ENCODE measurements at regions not wholly inside any gene's neighbourhood (a gene's known extent, or its start where the extent isn't known, plus 50 kb on each side); places are given as distances from the start of the nearest gene placed in this dataset.

DNA sequence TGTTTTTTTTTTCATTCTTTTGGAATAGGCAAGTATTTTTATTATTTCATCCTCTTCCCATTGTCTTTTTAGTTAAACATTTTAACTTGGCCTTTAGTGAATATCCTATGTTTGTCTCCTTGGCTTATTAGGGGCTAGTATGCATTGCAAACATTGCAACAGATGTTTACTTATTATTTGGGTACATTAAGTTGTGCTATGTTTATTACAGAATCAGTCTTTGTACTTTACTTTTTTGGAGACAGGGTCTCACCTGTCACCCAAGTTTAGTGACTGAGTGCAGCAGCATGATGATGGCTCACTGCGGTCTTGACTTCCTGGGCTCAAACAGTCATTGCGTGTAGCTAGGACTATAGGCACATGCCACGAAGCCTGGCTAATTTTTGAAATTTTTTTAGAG lies 51.1 kb upstream of the NUDT6 start:
- Histone ChIP-seq H3K36me3 (ENCODE audit: control insufficient read depth, insufficient read depth, low read length) (no peaks in the 10 kb centered on the region), H3K79me2 (no peaks in the 10 kb centered on the region), H3K9me3 (ENCODE audit: control insufficient read depth, low read length) (no peaks in the 10 kb centered on the region), H3K4me2 (ENCODE audit: low read length) (no peak overlapping the region), H3K27me3 (ENCODE audit: control insufficient read depth, insufficient read depth, low read length) (no peaks in the 10 kb centered on the region), H3K4me3 (ENCODE audit: low read depth, low read length) (no peak overlapping the region), H3K4me1 (no peaks in the 10 kb centered on the region), H2AFZ (no peak overlapping the region), H3K27ac (no peak overlapping the region), H3K9ac (no peak overlapping the region)
- TF ChIP-seq CTCF (IDR thresholded peaks at IDR 0.05): no peak

GRCh38 chr4:122976111-122976510 lies 53.7 kb upstream of the NUDT6 start:
- H3K4me3 ChIP-seq (ENCODE audit: low read depth, low read length): no peak overlapping the region

GRCh38 chr4:122977103-122977502 lies 54.7 kb upstream of the NUDT6 start:
- no peaks in the 10 kb centered on the region for H3K27me3 ChIP-seq (ENCODE audit: control insufficient read depth, insufficient read depth, low read length)
- no peak overlapping the region for H3K27ac ChIP-seq
- H3K4me3 ChIP-seq (ENCODE audit: low read depth, low read length): no peak overlapping the region
- H3K4me2 ChIP-seq (ENCODE audit: low read length): no peak overlapping the region
- H3K9ac ChIP-seq: no peak overlapping the region
- no peaks in the 10 kb centered on the region for H3K9me3 ChIP-seq (ENCODE audit: control insufficient read depth, low read length)
- H3K36me3 ChIP-seq (ENCODE audit: control insufficient read depth, insufficient read depth, low read length): peaks cover 2% of the 10 kb centered on the region
- H2AFZ ChIP-seq: no peak overlapping the region
- no peak for TF ChIP-seq CTCF (IDR thresholded peaks at IDR 0.05)
- H3K4me1 ChIP-seq: no peaks in the 10 kb centered on the region
- no peaks in the 10 kb centered on the region for H3K79me2 ChIP-seq

More at GRCh38 chr4:122976111-122976510, 53.7 kb upstream of the NUDT6 start:
- Histone ChIP-seq H3K27ac (no peak overlapping the region), H3K36me3 (ENCODE audit: control insufficient read depth, insufficient read depth, low read length) (peaks cover 2% of the 10 kb centered on the region), H3K4me1 (no peaks in the 10 kb centered on the region), H3K9ac (no peak overlapping the region), H3K9me3 (ENCODE audit: control insufficient read depth, low read length) (no peaks in the 10 kb centered on the region), H2AFZ (no peak overlapping the region), H3K27me3 (ENCODE audit: control insufficient read depth, insufficient read depth, low read length) (no peaks in the 10 kb centered on the region), H3K4me2 (ENCODE audit: low read length) (no peak overlapping the region), H3K79me2 (no peaks in the 10 kb centered on the region)
- TF ChIP-seq CTCF (IDR thresholded peaks at IDR 0.05): no peak

- H3K4me1 ChIP-seq: no peaks in the 10 kb centered on the region
- no peaks in the 10 kb centered on the region for H3K79me2 ChIP-seq
- no peaks in the 10 kb centered on the region for H3K27me3 ChIP-seq (ENCODE audit: control insufficient read depth, insufficient read depth, low read length)
- no peak overlapping the region for H2AFZ ChIP-seq
- H3K27ac ChIP-seq: no peak overlapping the region
- no peak overlapping the region for H3K4me2 ChIP-seq (ENCODE audit: low read length)
- no peak overlapping the region for H3K9ac ChIP-seq
- H3K4me3 ChIP-seq (ENCODE audit: low read depth, low read length): no peak overlapping the region
- H3K9me3 ChIP-seq (ENCODE audit: control insufficient read depth, low read length): no peaks in the 10 kb centered on the region
- no peak for TF ChIP-seq CTCF (IDR thresholded peaks at IDR 0.05)
- peaks cover 2% of the 10 kb centered on the region for H3K36me3 ChIP-seq (ENCODE audit: control insufficient read depth, insufficient read depth, low read length)
Observed at GRCh38 chr4:122978109-122978508, 55.7 kb upstream of the NUDT6 start.

- no peak overlapping the region for H3K4me2 ChIP-seq (ENCODE audit: low read length)
- no peak overlapping the region for H3K27ac ChIP-seq
- no peak for TF ChIP-seq CTCF (IDR thresholded peaks at IDR 0.05)
- H3K4me3 ChIP-seq (ENCODE audit: low read depth, low read length): no peak overlapping the region
- H2AFZ ChIP-seq: no peak overlapping the region
- H3K36me3 ChIP-seq (ENCODE audit: control insufficient read depth, insufficient read depth, low read length): peaks cover 2% of the 10 kb centered on the region
- no peaks in the 10 kb centered on the region for H3K4me1 ChIP-seq
- no peaks in the 10 kb centered on the region for H3K27me3 ChIP-seq (ENCODE audit: control insufficient read depth, insufficient read depth, low read length)
- H3K79me2 ChIP-seq: no peaks in the 10 kb centered on the region
- H3K9me3 ChIP-seq (ENCODE audit: control insufficient read depth, low read length): no peaks in the 10 kb centered on the region
- no peak overlapping the region for H3K9ac ChIP-seq
Observed at GRCh38 chr4:122978789-122979188, 56.4 kb upstream of the NUDT6 start.
